ENCODE measurements at regions not wholly inside any gene's neighbourhood (a gene's known extent, or its start where the extent isn't known, plus 50 kb on each side); places are given as distances from the start of the nearest gene placed in this dataset.

DNA sequence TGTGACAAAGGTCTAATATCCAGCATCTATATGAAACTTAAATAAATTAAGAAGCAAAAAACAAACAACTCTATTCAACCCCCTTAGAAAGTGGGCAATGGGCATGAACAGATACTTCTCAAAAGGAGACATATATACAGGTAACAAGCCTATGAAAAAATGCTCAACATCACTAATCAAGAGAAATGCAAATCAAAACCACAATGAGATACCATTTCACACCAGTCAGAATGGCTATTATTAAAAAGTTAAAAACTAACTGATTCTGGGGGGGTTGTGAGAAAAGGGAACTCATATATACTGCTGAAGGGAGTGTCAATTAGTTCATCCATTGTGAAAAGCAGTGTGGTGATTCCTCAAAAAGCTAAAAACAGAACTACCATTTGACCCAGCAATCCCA, 198.9 kb downstream of the BMP4 start:
- CTCF ChIA-PET (ENCODE audit: partially characterized antibody) = no interaction called here
- H3K4ac ChIP-seq (replicated peaks; ENCODE audit: insufficient read length, low read depth, low read length) = no peak overlapping the region
- no peak overlapping the region for H2BK20ac ChIP-seq (ENCODE audit: low read length)
- no peak for FAIRE-seq
- no peaks in the 10 kb centered on the region; a peak in 1 of 7 replicates for H3K27me3 ChIP-seq (replicated peaks in 1 of 4; ENCODE audit: control insufficient read depth in 3 of 4, extremely low read depth in 1 of 4, insufficient read depth in 3 of 4, low read length in 3 of 4)
- no peak overlapping the region for H4K8ac ChIP-seq (ENCODE audit: extremely low read depth, insufficient read depth, low read length)
- no peak overlapping the region for H2BK15ac ChIP-seq (ENCODE audit: low read length)
- no peaks in the 10 kb centered on the region for H3K4me1 ChIP-seq (replicated peaks in 1 of 4; ENCODE audit: control insufficient read depth in 3 of 4, insufficient read depth in 4 of 4, low read length in 3 of 4)
- H3K23ac ChIP-seq (ENCODE audit: insufficient read length) = no peak overlapping the region
- H2BK120ac ChIP-seq (replicated peaks; ENCODE audit: low read depth, low read length) = no peak overlapping the region
- DNase-seq (ENCODE audit: low read depth in 1 of 2, low spot score in 2 of 2) = no peak
- no peak overlapping the region for H4K91ac ChIP-seq (replicated peaks; ENCODE audit: insufficient read length, low read length)
- no peak overlapping the region for H3K56ac ChIP-seq (replicated peaks; ENCODE audit: insufficient read length, low read depth, low read length)
- no peak overlapping the region for H3K14ac ChIP-seq (ENCODE audit: insufficient read length)
- H3K4me3 ChIP-seq (ENCODE audit: extremely low read depth in 1 of 4, insufficient read depth in 2 of 4, low read depth in 3 of 4, low read length in 4 of 4) = no peak overlapping the region
- H3K79me2 ChIP-seq (ENCODE audit: control insufficient read depth in 1 of 2, insufficient read depth in 2 of 2, low read length in 2 of 2) = no peaks in the 10 kb centered on the region
- H3K23me2 ChIP-seq (ENCODE audit: low read depth, low read length) = no peaks in the 10 kb centered on the region
- no peaks in the 10 kb centered on the region; a peak in 1 of 8 replicates for H3K36me3 ChIP-seq (ENCODE audit: control insufficient read depth in 2 of 4, insufficient read depth in 4 of 4, low read length in 3 of 4)
- H2AK5ac ChIP-seq (ENCODE audit: low read depth, low read length) = no peak overlapping the region
- no peaks in the 10 kb centered on the region for H3K79me1 ChIP-seq (ENCODE audit: low read depth, low read length)
- H3K18ac ChIP-seq (ENCODE audit: extremely low read depth, low read length) = no peak overlapping the region
- H3K4me2 ChIP-seq (ENCODE audit: insufficient read depth in 1 of 2, low read depth in 2 of 2, low read length in 2 of 2) = no peak overlapping the region
- no peak overlapping the region for H3K27ac ChIP-seq (ENCODE audit: low read depth, low read length)
- H2AFZ ChIP-seq (ENCODE audit: low read length) = no peak overlapping the region
- H4K20me1 ChIP-seq (replicated peaks in 1 of 2; ENCODE audit: control insufficient read depth in 1 of 2, insufficient read depth in 2 of 2, low read length in 2 of 2) = no peaks in the 10 kb centered on the region
- H3K9ac ChIP-seq (replicated peaks in 1 of 4; ENCODE audit: extremely low read depth in 1 of 4, low read depth in 3 of 4, low read length in 3 of 4) = no peak overlapping the region
- no peak overlapping the region for H2BK12ac ChIP-seq (ENCODE audit: low read depth, low read length)
- POLR2A ChIA-PET (ENCODE audit: partially characterized antibody) = no interaction called here
- TF ChIP-seq HDAC2 (IDR thresholded peaks at IDR 0.05; ENCODE audit: borderline replicate concordance in 1 of 2, low read depth in 2 of 2, low read length in 2 of 2) (no peak), CTBP2 (IDR thresholded peaks at IDR 0.05; ENCODE audit: borderline replicate concordance, insufficient read depth, insufficient read length, low read length) (no peak), E2F6 (IDR thresholded peaks at IDR 0.05) (no peak), PHF8 (conservative IDR thresholded peaks at IDR 0.05; ENCODE audit: low read depth, low read length) (no peak), CHD1 (IDR thresholded peaks at IDR 0.05; ENCODE audit: low read depth, low read length) (no peak), ASH2L (IDR thresholded peaks at IDR 0.05; ENCODE audit: low read length) (no peak), JUN (IDR thresholded peaks at IDR 0.05; ENCODE audit: low read depth, low read length) (no peak), CHD2 (IDR thresholded peaks at IDR 0.05; ENCODE audit: low read length) (no peak), TBP (IDR thresholded peaks at IDR 0.05; ENCODE audit: low read depth, low read length) (no peak)
- no peak overlapping the region for H2BK5ac ChIP-seq (ENCODE audit: low read depth, low read length)
- no peak overlapping the region for H4K5ac ChIP-seq (ENCODE audit: insufficient read length, low read depth, low read length)
- peaks cover 4 to 9% of the 10 kb centered on the region in 2 experiments; a peak in 2 of 4 replicates for H3K9me3 ChIP-seq (ENCODE audit: insufficient read depth in 2 of 2, low read depth in 1 of 2, low read length in 1 of 2)

Measured in H1 (cell line).